Natural killer cell (primary cell): ENCODE measurements at regions not wholly inside any gene's neighbourhood (a gene's known extent, or its start where the extent isn't known, plus 50 kb on each side); places are given as distances from the start of the nearest gene placed in this dataset.

Source experiments
- ATAC-seq, 3 donors: fragments of 150-1000 bp in 2 of 3; fragments of 200-7000 bp in 1 of 3; cut with Tn5 transposase; 1 replicate in 1 of 3; 2 replicates in 2 of 3; pipeline ENCODE4 v1.10.0; 2021; ENCODE audit warnings: mild to moderate bottlenecking in 2 of 3, moderate library complexity in 2 of 3
- DNase-seq, 2 donors: peaks; one replicate each; pipeline versions ENCODE4 v3.0.0 to v3.0.0-alpha.2; 2013 to 2021; ENCODE audit warnings: mixed read lengths in 1 of 2
- H3K27ac ChIP-seq: one replicate; pipeline ENCODE4 v1.5.1; 2013; ENCODE audit warnings: mild to moderate bottlenecking, low read length
- H3K27me3 ChIP-seq: one replicate; pipeline ENCODE4 v1.6.1; 2013; ENCODE audit warnings: low read length; ENCODE audit not compliant: control insufficient read depth, insufficient read depth
- H3K36me3 ChIP-seq: one replicate; pipeline ENCODE4 v1.6.1; 2013; ENCODE audit warnings: low read length; ENCODE audit not compliant: control insufficient read depth, insufficient read depth
- H3K4me1 ChIP-seq: one replicate; pipeline ENCODE4 v1.6.1; 2013; ENCODE audit warnings: low read length; ENCODE audit not compliant: control insufficient read depth, insufficient read depth
- H3K4me3 ChIP-seq: one replicate; pipeline ENCODE4 v1.5.1; 2013; ENCODE audit warnings: low read length
- H3K9me3 ChIP-seq: one replicate; pipeline ENCODE4 v1.6.1; 2013; ENCODE audit warnings: low read length; ENCODE audit not compliant: control insufficient read depth, insufficient read depth
- H3K27ac Mint-ChIP-seq, 2 donors: one replicate each; pipeline ENCODE4 v1.8.0; 2022; ENCODE audit warnings: mild to moderate bottlenecking in 2 of 2, mixed read lengths in 2 of 2, moderate library complexity in 1 of 2
- H3K27me3 Mint-ChIP-seq, 2 donors: one replicate each; pipeline ENCODE4 v1.8.0; 2022; ENCODE audit warnings: low read depth in 2 of 2, mixed read lengths in 2 of 2
- H3K36me3 Mint-ChIP-seq: one replicate; pipeline ENCODE4 v1.8.0; 2022; ENCODE audit warnings: mixed read lengths
- H3K4me1 Mint-ChIP-seq, 2 donors: one replicate each; pipeline ENCODE4 v1.8.0; 2022; ENCODE audit warnings: mixed read lengths in 2 of 2
- H3K4me3 Mint-ChIP-seq: one replicate; pipeline ENCODE4 v1.8.0; 2022; ENCODE audit warnings: mild to moderate bottlenecking, moderate library complexity, mixed read lengths
- H3K9me3 Mint-ChIP-seq, 2 donors: one replicate each; pipeline ENCODE4 v1.8.0; 2022; ENCODE audit warnings: mixed read lengths in 2 of 2
- WGBS: methylation state at CpG from one replicate; pipeline ENCODE4 v1.1.7; 2013; ENCODE audit warnings: missing lambda C conversion rate; ENCODE audit not compliant: insufficient coverage; 5-methylcytosine and 5-hydroxymethylcytosine counted together
- intact Hi-C: fragments of 100-400 bp; cut with micrococcal nuclease; formaldehyde crosslinking; loops from one replicate; pipeline ENCODE4 v1.14.2; 2022
- TF ChIP-seq, protein P1 (sequence below): fragments of 200-600 bp; IDR thresholded peaks from one replicate; pipeline ENCODE4 v1.8.0; 2022; ENCODE audit warnings: antibody characterized with exemption

GRCh38 chr22:27011717-27012116, 354.3 kb downstream of the MIAT start:
- Histone ChIP-seq H3K27ac (no peak overlapping the region), H3K36me3 (no peaks in the 10 kb centered on the region), H3K9me3 (no peaks in the 10 kb centered on the region), H3K4me1 (no peaks in the 10 kb centered on the region), H3K4me3 (no peak overlapping the region), H3K27me3 (no peaks in the 10 kb centered on the region)
- Mint-ChIP-seq H3K4me1 (no peaks in the 10 kb centered on the region), H3K27ac (no peak overlapping the region), H3K4me3 (no peak overlapping the region), H3K36me3 (no peaks in the 10 kb centered on the region), H3K27me3 (no peaks in the 10 kb centered on the region), H3K9me3 (no peaks in the 10 kb centered on the region)
- WGBS = 80% methylated on average over 3 of the region's 3 CpGs
- TF ChIP-seq, protein P1, sequence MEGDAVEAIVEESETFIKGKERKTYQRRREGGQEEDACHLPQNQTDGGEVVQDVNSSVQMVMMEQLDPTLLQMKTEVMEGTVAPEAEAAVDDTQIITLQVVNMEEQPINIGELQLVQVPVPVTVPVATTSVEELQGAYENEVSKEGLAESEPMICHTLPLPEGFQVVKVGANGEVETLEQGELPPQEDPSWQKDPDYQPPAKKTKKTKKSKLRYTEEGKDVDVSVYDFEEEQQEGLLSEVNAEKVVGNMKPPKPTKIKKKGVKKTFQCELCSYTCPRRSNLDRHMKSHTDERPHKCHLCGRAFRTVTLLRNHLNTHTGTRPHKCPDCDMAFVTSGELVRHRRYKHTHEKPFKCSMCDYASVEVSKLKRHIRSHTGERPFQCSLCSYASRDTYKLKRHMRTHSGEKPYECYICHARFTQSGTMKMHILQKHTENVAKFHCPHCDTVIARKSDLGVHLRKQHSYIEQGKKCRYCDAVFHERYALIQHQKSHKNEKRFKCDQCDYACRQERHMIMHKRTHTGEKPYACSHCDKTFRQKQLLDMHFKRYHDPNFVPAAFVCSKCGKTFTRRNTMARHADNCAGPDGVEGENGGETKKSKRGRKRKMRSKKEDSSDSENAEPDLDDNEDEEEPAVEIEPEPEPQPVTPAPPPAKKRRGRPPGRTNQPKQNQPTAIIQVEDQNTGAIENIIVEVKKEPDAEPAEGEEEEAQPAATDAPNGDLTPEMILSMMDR = no peak
- ATAC-seq (no peak), DNase-seq (no peak)
- intact Hi-C loops = no loop called here

DNA sequence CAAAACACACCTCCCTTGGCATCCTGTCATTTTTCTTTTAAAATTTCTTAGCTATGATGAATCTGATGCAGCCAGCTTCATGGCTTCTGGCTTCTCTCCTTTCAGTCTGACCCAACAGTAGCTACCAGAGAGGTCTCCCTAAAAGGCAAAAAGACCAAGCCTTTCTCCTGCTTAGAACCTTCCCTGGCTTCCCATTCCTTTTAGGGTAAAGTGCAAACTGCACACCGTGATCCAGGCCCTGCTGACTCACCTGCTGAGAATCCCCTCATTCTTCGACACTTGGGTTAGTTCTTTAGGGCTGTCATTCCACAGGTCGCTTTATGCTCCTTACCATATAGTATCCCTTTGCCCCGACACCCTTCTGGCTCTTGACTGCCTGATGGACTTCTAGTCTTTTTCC, 362.4 kb downstream of the MIAT start:
- H3K4me1 ChIP-seq = no peaks in the 10 kb centered on the region
- Mint-ChIP-seq H3K27me3 (peaks cover 23% of the 10 kb centered on the region in 2 donors), H3K4me3 (no peak overlapping the region), H3K36me3 (no peaks in the 10 kb centered on the region), H3K9me3 (peaks cover 0 to 5% of the 10 kb centered on the region in 2 donors), H3K27ac (no peak overlapping the region), H3K4me1 (no peaks in the 10 kb centered on the region)
- H3K4me3 ChIP-seq = no peak overlapping the region
- TF ChIP-seq, protein P1 = no peak
- H3K27ac ChIP-seq = no peak overlapping the region
- H3K9me3 ChIP-seq = no peaks in the 10 kb centered on the region
- 63% methylated on average over 3 of the region's 4 CpGs for WGBS
- H3K36me3 ChIP-seq = no peaks in the 10 kb centered on the region
- DNase-seq (no peak), ATAC-seq (no peak)
- intact Hi-C loops = no loop called here
- H3K27me3 ChIP-seq = no peaks in the 10 kb centered on the region

- H3K4me3 Mint-ChIP-seq = no peak overlapping the region
- H3K36me3 Mint-ChIP-seq = no peaks in the 10 kb centered on the region
- H3K27ac ChIP-seq = no peak overlapping the region
- H3K27me3 ChIP-seq = no peaks in the 10 kb centered on the region
- H3K9me3 ChIP-seq = no peaks in the 10 kb centered on the region
- intact Hi-C loops = no loop called here
- peaks cover 29% of the 10 kb centered on the region in 2 donors for H3K27me3 Mint-ChIP-seq
- H3K27ac Mint-ChIP-seq = no peak overlapping the region
- H3K4me1 ChIP-seq = no peaks in the 10 kb centered on the region
- TF ChIP-seq, protein P1 = no peak
- WGBS = 88% methylated on average over 6 of the region's 8 CpGs
- DNase-seq (no peak), ATAC-seq (no peak)
- H3K4me1 Mint-ChIP-seq = no peaks in the 10 kb centered on the region
- peaks cover 0 to 5% of the 10 kb centered on the region in 2 donors for H3K9me3 Mint-ChIP-seq
- H3K36me3 ChIP-seq = no peaks in the 10 kb centered on the region
- no peak overlapping the region for H3K4me3 ChIP-seq
Observed at GRCh38 chr22:27022274-27022895, 365.0 kb downstream of the MIAT start.

- no peak overlapping the region for H3K27ac Mint-ChIP-seq
- WGBS = 46% methylated on average over 14 of the region's 17 CpGs
- no peaks in the 10 kb centered on the region for H3K36me3 ChIP-seq
- no peaks in the 10 kb centered on the region for H3K4me1 Mint-ChIP-seq
- H3K9me3 Mint-ChIP-seq = peaks cover 0 to 5% of the 10 kb centered on the region in 2 donors
- intact Hi-C loops = no loop called here
- no peak overlapping the region for H3K27ac ChIP-seq
- no peak for DNase-seq
- no peaks in the 10 kb centered on the region for H3K4me1 ChIP-seq
- H3K9me3 ChIP-seq = no peaks in the 10 kb centered on the region
- H3K4me3 Mint-ChIP-seq = no peak overlapping the region
- H3K36me3 Mint-ChIP-seq = no peaks in the 10 kb centered on the region
- H3K4me3 ChIP-seq = no peak overlapping the region
- H3K27me3 ChIP-seq = no peaks in the 10 kb centered on the region
- no peak for ATAC-seq
- TF ChIP-seq, protein P1 = no peak
- peaks cover 29% of the 10 kb centered on the region in 2 donors for H3K27me3 Mint-ChIP-seq
Observed at GRCh38 chr22:27022896-27023361, 365.5 kb downstream of the MIAT start.
